Vagina (tissue), 2 donors: ENCODE measurements at regions not wholly inside any gene's neighbourhood (a gene's known extent, or its start where the extent isn't known, plus 50 kb on each side); places are given as distances from the start of the nearest gene placed in this dataset.

Source experiments
- DNase-seq, 2 donors: peaks; one replicate each; pipeline ENCODE4 v3.0.0-alpha.2; 2017; ENCODE audit errors: extremely low spot score in 2 of 2
- H3K27ac ChIP-seq: fragments of 200-600 bp; sonication (generic); one replicate; pipeline ENCODE4 v1.5.1; 2019
- H3K27me3 ChIP-seq: fragments of 200-600 bp; sonication (generic); one replicate; pipeline ENCODE4 v1.5.1; 2019
- H3K36me3 ChIP-seq, 2 donors: fragments of 200-600 bp; sonication (generic); one replicate each; pipeline ENCODE4 v1.5.1; 2017 to 2019
- H3K4me1 ChIP-seq: fragments of 200-600 bp; sonication (generic); one replicate; pipeline ENCODE4 v1.5.1; 2019
- H3K4me3 ChIP-seq, 2 donors: fragments of 200-600 bp; sonication (generic); 1 replicate in 1 of 2; 2 replicates in 1 of 2; pipeline ENCODE4 v1.5.1; 2016 to 2019
- H3K9me3 ChIP-seq: fragments of 200-600 bp; sonication (generic); one replicate; pipeline ENCODE4 v1.5.1; 2019
- CTCF ChIP-seq, 3 experiments: fragments of 450-650 bp in 2 of 3; fragments of 200-600 bp in 1 of 3; sonication (generic) in 1 of 3; IDR thresholded peaks; one replicate each; pipeline ENCODE4 v1.5.1; 2017 to 2019; ENCODE audit warnings: antibody characterized with exemption in 3 of 3, mild to moderate bottlenecking in 2 of 3, moderate library complexity in 2 of 3
- POLR2A ChIP-seq, 2 donors: fragments of 450-650 bp; IDR thresholded peaks; one replicate each; pipeline ENCODE4 v1.6.1; 2017; ENCODE audit warnings: antibody characterized with exemption in 2 of 2, mild to moderate bottlenecking in 2 of 2, moderate library complexity in 2 of 2
- POLR2AphosphoS5 ChIP-seq, 2 donors: sonication (generic); formaldehyde crosslinking; IDR thresholded peaks; one replicate each; pipeline ENCODE4 v1.9.0; 2017; ENCODE audit warnings: antibody characterized with exemption in 2 of 2, mild to moderate bottlenecking in 2 of 2, low read depth in 1 of 2; ENCODE audit not compliant: insufficient read depth in 1 of 2
- intact Hi-C: fragments of 100-400 bp; cut with DNase I; formaldehyde crosslinking; loops from one replicate; pipeline ENCODE4 v1.15.1; 2023

DNA sequence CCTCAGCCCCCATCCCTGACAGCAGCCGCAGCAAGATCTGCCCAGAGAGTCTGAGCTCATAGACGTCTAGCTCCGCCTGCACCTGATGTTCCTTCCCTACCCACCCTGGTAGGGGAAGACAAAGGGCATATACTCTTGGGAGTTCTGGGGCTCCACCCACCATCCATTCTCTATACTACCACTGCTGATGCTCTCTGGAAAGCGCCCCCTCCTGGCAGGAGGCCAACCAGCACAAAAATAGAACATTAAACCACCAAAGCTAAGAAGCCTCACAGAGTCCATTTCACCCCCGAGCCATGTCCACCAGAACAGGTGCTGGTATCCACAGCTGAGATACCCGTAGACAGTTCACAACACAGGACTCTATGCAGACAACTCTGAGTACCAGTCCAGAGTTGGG, 662.6 kb upstream of the FAM98A start:
- intact Hi-C loops, result no loop called here
- Histone ChIP-seq H3K4me3 (no peak overlapping the region), H3K4me1 (no peaks in the 10 kb centered on the region), H3K9me3 (no peaks in the 10 kb centered on the region), H3K36me3 (no peaks in the 10 kb centered on the region), H3K27me3 (no peaks in the 10 kb centered on the region), H3K27ac (no peak overlapping the region)
- TF ChIP-seq CTCF (IDR thresholded peaks at IDR 0.05) (no peak), POLR2AphosphoS5 (IDR thresholded peaks at IDR 0.05; ENCODE audit: insufficient read depth in 1 of 2, low read depth in 1 of 2) (no peak), POLR2A (IDR thresholded peaks at IDR 0.05) (no peak)
- no peak for DNase-seq

GRCh38 chr2:34254272-34254878, 655.3 kb upstream of the FAM98A start:
- intact Hi-C loops, result no loop called here

DNA sequence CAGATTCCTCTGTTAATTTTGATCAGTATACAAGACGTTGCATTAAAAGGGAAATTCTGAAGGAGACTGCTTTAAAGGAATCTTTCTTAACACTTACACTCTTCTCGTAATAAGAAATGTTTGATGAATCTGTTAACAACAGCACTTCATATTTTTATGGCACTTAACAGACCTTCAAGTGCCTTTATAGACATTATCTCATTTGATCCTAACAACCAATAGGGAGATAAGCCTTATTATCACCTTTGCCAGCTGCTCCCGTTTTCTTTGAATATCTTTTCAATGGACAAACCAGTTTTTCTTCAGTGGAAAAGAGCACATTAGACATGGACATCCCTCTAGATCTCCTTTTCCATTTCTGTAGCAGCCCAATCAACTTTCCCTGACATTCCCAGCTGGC, 653.0 kb upstream of the FAM98A start:
- intact Hi-C loops, result no loop called here
- DNase-seq, result no peak
- H3K9me3 ChIP-seq, result no peaks in the 10 kb centered on the region
- H3K36me3 ChIP-seq, result no peaks in the 10 kb centered on the region
- no peak overlapping the region for H3K27ac ChIP-seq
- no peaks in the 10 kb centered on the region for H3K4me1 ChIP-seq
- no peak overlapping the region for H3K4me3 ChIP-seq
- TF ChIP-seq CTCF (IDR thresholded peaks at IDR 0.05), result no peak
- no peak for TF ChIP-seq POLR2A (IDR thresholded peaks at IDR 0.05)
- no peak for TF ChIP-seq POLR2AphosphoS5 (IDR thresholded peaks at IDR 0.05; ENCODE audit: insufficient read depth in 1 of 2, low read depth in 1 of 2)
- H3K27me3 ChIP-seq, result no peaks in the 10 kb centered on the region

More at GRCh38 chr2:34254272-34254878, 655.3 kb upstream of the FAM98A start:
- H3K36me3 ChIP-seq, result no peaks in the 10 kb centered on the region
- DNase-seq, result no peak
- no peaks in the 10 kb centered on the region for H3K9me3 ChIP-seq
- no peak overlapping the region for H3K4me3 ChIP-seq
- TF ChIP-seq POLR2AphosphoS5 (IDR thresholded peaks at IDR 0.05; ENCODE audit: insufficient read depth in 1 of 2, low read depth in 1 of 2) (no peak), CTCF (IDR thresholded peaks at IDR 0.05) (no peak), POLR2A (IDR thresholded peaks at IDR 0.05) (no peak)
- H3K27ac ChIP-seq, result no peak overlapping the region
- no peaks in the 10 kb centered on the region for H3K27me3 ChIP-seq
- H3K4me1 ChIP-seq, result no peaks in the 10 kb centered on the region

DNA sequence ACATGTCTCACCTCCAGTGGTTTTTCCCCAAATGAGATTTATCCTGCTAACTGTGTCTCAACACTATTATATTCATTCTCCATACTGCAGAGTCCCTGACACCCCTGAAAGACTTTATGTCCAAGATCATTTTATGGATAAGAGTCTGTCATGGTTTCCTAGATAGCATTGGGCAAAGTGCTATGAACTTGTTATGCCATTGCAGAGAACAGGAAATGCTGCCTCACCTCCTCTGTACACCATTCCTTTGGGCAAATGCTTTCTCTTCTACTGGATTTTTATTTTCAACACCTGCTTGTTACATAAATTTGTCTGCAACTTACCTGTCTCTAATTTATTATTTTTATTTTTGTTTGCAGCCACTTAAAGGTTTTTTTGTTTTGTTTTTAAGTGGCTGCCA, 652.5 kb upstream of the FAM98A start:
- TF ChIP-seq POLR2A (IDR thresholded peaks at IDR 0.05) (no peak), POLR2AphosphoS5 (IDR thresholded peaks at IDR 0.05; ENCODE audit: insufficient read depth in 1 of 2, low read depth in 1 of 2) (no peak), CTCF (IDR thresholded peaks at IDR 0.05) (no peak)
- Histone ChIP-seq H3K4me1 (no peaks in the 10 kb centered on the region), H3K36me3 (no peaks in the 10 kb centered on the region), H3K27ac (no peak overlapping the region), H3K9me3 (no peaks in the 10 kb centered on the region), H3K27me3 (no peaks in the 10 kb centered on the region), H3K4me3 (no peak overlapping the region)
- DNase-seq, result no peak
- intact Hi-C loops, result no loop called here

DNA sequence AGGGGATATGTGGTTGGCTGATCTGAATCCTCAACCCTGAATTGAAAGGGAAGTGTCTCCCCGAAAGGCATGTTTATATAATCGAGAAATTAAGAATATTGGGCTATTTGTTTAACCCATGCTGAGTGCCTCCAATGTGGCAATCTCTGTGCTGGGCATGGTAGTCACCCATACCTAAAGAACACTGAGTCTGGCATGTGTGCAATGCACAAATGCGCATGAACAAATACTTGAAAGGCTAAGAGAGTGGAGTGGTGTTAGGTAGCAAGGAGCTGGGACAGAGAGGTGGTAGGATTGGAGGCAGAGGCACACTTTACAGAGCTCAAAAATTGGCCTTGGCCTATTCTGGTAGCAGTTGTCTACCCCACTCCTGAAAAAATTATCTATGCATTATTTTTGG, 645.1 kb upstream of the FAM98A start:
- Histone ChIP-seq H3K27me3 (no peaks in the 10 kb centered on the region), H3K4me1 (no peaks in the 10 kb centered on the region), H3K9me3 (no peaks in the 10 kb centered on the region), H3K4me3 (no peak overlapping the region), H3K36me3 (no peaks in the 10 kb centered on the region), H3K27ac (no peak overlapping the region)
- TF ChIP-seq POLR2A (IDR thresholded peaks at IDR 0.05) (no peak), CTCF (IDR thresholded peaks at IDR 0.05) (no peak), POLR2AphosphoS5 (IDR thresholded peaks at IDR 0.05; ENCODE audit: insufficient read depth in 1 of 2, low read depth in 1 of 2) (no peak)
- no peak for DNase-seq
- intact Hi-C loops, result no loop called here
